GM12878 (cell line): ENCODE measurements at regions not wholly inside any gene's neighbourhood (a gene's known extent, or its start where the extent isn't known, plus 50 kb on each side); places are given as distances from the start of the nearest gene placed in this dataset.

ENCODE experiments used
- EZH2 ChIP-seq: IDR thresholded peaks from 2 replicates; pipeline ENCODE4 v1.6.1; 2012; ENCODE audit warnings: low read depth, mild to moderate bottlenecking, control low read depth, inconsistent platforms, low read length, borderline replicate concordance; ENCODE audit not compliant: control insufficient read depth
- JUNB ChIP-seq: IDR thresholded peaks from 2 replicates; pipeline ENCODE4 v1.6.1; 2016; ENCODE audit warnings: antibody characterized with exemption, mild to moderate bottlenecking
- MAX ChIP-seq: IDR thresholded peaks from 2 replicates; pipeline ENCODE4 v1.6.1; 2012; ENCODE audit warnings: low read depth, low read length, improper control_type of control experiment
- NR2C1 ChIP-seq: fragments of 450-650 bp; IDR thresholded peaks from 2 replicates; pipeline ENCODE4 v1.6.1; 2017; ENCODE audit warnings: antibody characterized with exemption, mild to moderate bottlenecking, moderate library complexity
- NR2C2 ChIP-seq: IDR thresholded peaks from 2 replicates; pipeline ENCODE4 v1.6.1; 2011; ENCODE audit warnings: borderline replicate concordance, low read depth; ENCODE audit not compliant: control insufficient read depth, insufficient read length
- TCF3 ChIP-seq: IDR thresholded peaks from 2 replicates; pipeline ENCODE4 v1.6.1; 2012; ENCODE audit warnings: low read depth, mild to moderate bottlenecking, low read length, borderline replicate concordance; ENCODE audit not compliant: insufficient read depth

GRCh38 chr1:90246069-90246468 is 251.2 kb downstream of the ZNF326 start:
- no peak for TF ChIP-seq JUNB
- no peak for TF ChIP-seq MAX
- TF ChIP-seq NR2C2, result no peak
- no peak for TF ChIP-seq TCF3
- TF ChIP-seq EZH2, result no peak
- no peak for TF ChIP-seq NR2C1
